ENCODE measurements at regions not wholly inside any gene's neighbourhood (a gene's known extent, or its start where the extent isn't known, plus 50 kb on each side); places are given as distances from the start of the nearest gene placed in this dataset.

GRCh38 chr22:47276450-47276820 lies 514.0 kb downstream of the TBC1D22A start:
- no peak overlapping the region for H3K9ac ChIP-seq (ENCODE audit: low read length in 2 of 2)
- H3K27me3 ChIP-seq (ENCODE audit: control insufficient read depth in 1 of 2, insufficient read depth in 2 of 2, low read length in 2 of 2) = peaks cover 6 to 20% of the 10 kb centered on the region in 2 donors
- H3K4me1 ChIP-seq (ENCODE audit: control insufficient read depth, insufficient read depth, low read length) = no peaks in the 10 kb centered on the region
- H3K9me3 ChIP-seq (ENCODE audit: control insufficient read depth in 2 of 2, low read length in 2 of 2) = peaks cover 2 to 3% of the 10 kb centered on the region in 2 donors
- no peaks in the 10 kb centered on the region for H3K36me3 ChIP-seq (ENCODE audit: control insufficient read depth in 2 of 2, insufficient read depth in 2 of 2, low read length in 2 of 2)
- no peak overlapping the region for H3K4me3 ChIP-seq (ENCODE audit: low read length in 2 of 2)
- no peak overlapping the region for H3K27ac ChIP-seq (ENCODE audit: low read length)

- no peak overlapping the region for H3K27ac ChIP-seq (ENCODE audit: low read length)
- H3K36me3 ChIP-seq (ENCODE audit: control insufficient read depth in 2 of 2, insufficient read depth in 2 of 2, low read length in 2 of 2) = no peaks in the 10 kb centered on the region
- H3K27me3 ChIP-seq (ENCODE audit: control insufficient read depth in 1 of 2, insufficient read depth in 2 of 2, low read length in 2 of 2) = peaks cover 6 to 20% of the 10 kb centered on the region in 2 donors
- no peak overlapping the region for H3K9ac ChIP-seq (ENCODE audit: low read length in 2 of 2)
- H3K4me1 ChIP-seq (ENCODE audit: control insufficient read depth, insufficient read depth, low read length) = no peaks in the 10 kb centered on the region
- H3K4me3 ChIP-seq (ENCODE audit: low read length in 2 of 2) = no peak overlapping the region
- peaks cover 3 to 5% of the 10 kb centered on the region in 2 donors for H3K9me3 ChIP-seq (ENCODE audit: control insufficient read depth in 2 of 2, low read length in 2 of 2)
Measured at GRCh38 chr22:47275605-47276449, 513.4 kb downstream of the TBC1D22A start.

- Histone ChIP-seq H3K4me3 (ENCODE audit: low read length in 2 of 2) (no peak overlapping the region), H3K9ac (ENCODE audit: low read length in 2 of 2) (no peak overlapping the region), H3K4me1 (ENCODE audit: control insufficient read depth, insufficient read depth, low read length) (no peaks in the 10 kb centered on the region), H3K27me3 (ENCODE audit: control insufficient read depth in 1 of 2, insufficient read depth in 2 of 2, low read length in 2 of 2) (peaks cover 6 to 20% of the 10 kb centered on the region in 2 donors), H3K36me3 (ENCODE audit: control insufficient read depth in 2 of 2, insufficient read depth in 2 of 2, low read length in 2 of 2) (no peaks in the 10 kb centered on the region), H3K9me3 (ENCODE audit: control insufficient read depth in 2 of 2, low read length in 2 of 2) (peaks cover 3 to 13% of the 10 kb centered on the region in 2 donors), H3K27ac (ENCODE audit: low read length) (no peak overlapping the region)
Measured at GRCh38 chr22:47274196-47274595, 511.7 kb downstream of the TBC1D22A start.

- Histone ChIP-seq H3K4me1 (ENCODE audit: control insufficient read depth, insufficient read depth, low read length) (no peaks in the 10 kb centered on the region), H3K27me3 (ENCODE audit: control insufficient read depth in 1 of 2, insufficient read depth in 2 of 2, low read length in 2 of 2) (peaks cover 0 to 3% of the 10 kb centered on the region in 2 donors), H3K36me3 (ENCODE audit: control insufficient read depth in 2 of 2, insufficient read depth in 2 of 2, low read length in 2 of 2) (no peaks in the 10 kb centered on the region), H3K27ac (ENCODE audit: low read length) (no peak overlapping the region), H3K9ac (ENCODE audit: low read length in 2 of 2) (no peak overlapping the region), H3K9me3 (ENCODE audit: control insufficient read depth in 2 of 2, low read length in 2 of 2) (peaks cover 3 to 20% of the 10 kb centered on the region in 2 donors), H3K4me3 (ENCODE audit: low read length in 2 of 2) (no peak overlapping the region)
Measured at GRCh38 chr22:47270463-47271135, 508.1 kb downstream of the TBC1D22A start.

GRCh38 chr22:47269516-47270088 lies 507.2 kb downstream of the TBC1D22A start:
- Histone ChIP-seq H3K27me3 (ENCODE audit: control insufficient read depth in 1 of 2, insufficient read depth in 2 of 2, low read length in 2 of 2) (peaks cover 0 to 2% of the 10 kb centered on the region in 2 donors), H3K27ac (ENCODE audit: low read length) (no peak overlapping the region), H3K36me3 (ENCODE audit: control insufficient read depth in 2 of 2, insufficient read depth in 2 of 2, low read length in 2 of 2) (no peaks in the 10 kb centered on the region), H3K9ac (ENCODE audit: low read length in 2 of 2) (no peak overlapping the region), H3K4me1 (ENCODE audit: control insufficient read depth, insufficient read depth, low read length) (no peaks in the 10 kb centered on the region), H3K4me3 (ENCODE audit: low read length in 2 of 2) (no peak overlapping the region), H3K9me3 (ENCODE audit: control insufficient read depth in 2 of 2, low read length in 2 of 2) (peaks cover 3 to 20% of the 10 kb centered on the region in 2 donors)

- Histone ChIP-seq H3K27ac (ENCODE audit: low read length) (no peak overlapping the region), H3K9ac (ENCODE audit: low read length in 2 of 2) (no peak overlapping the region), H3K27me3 (ENCODE audit: control insufficient read depth in 1 of 2, insufficient read depth in 2 of 2, low read length in 2 of 2) (no peaks in the 10 kb centered on the region), H3K4me3 (ENCODE audit: low read length in 2 of 2) (no peak overlapping the region), H3K4me1 (ENCODE audit: control insufficient read depth, insufficient read depth, low read length) (no peaks in the 10 kb centered on the region), H3K9me3 (ENCODE audit: control insufficient read depth in 2 of 2, low read length in 2 of 2) (peaks cover 3 to 20% of the 10 kb centered on the region in 2 donors), H3K36me3 (ENCODE audit: control insufficient read depth in 2 of 2, insufficient read depth in 2 of 2, low read length in 2 of 2) (no peaks in the 10 kb centered on the region)
Measured at GRCh38 chr22:47267513-47268282, 505.2 kb downstream of the TBC1D22A start.

- Histone ChIP-seq H3K36me3 (ENCODE audit: control insufficient read depth in 2 of 2, insufficient read depth in 2 of 2, low read length in 2 of 2) (no peaks in the 10 kb centered on the region), H3K9ac (ENCODE audit: low read length in 2 of 2) (no peak overlapping the region), H3K4me1 (ENCODE audit: control insufficient read depth, insufficient read depth, low read length) (no peaks in the 10 kb centered on the region), H3K27ac (ENCODE audit: low read length) (no peak overlapping the region), H3K27me3 (ENCODE audit: control insufficient read depth in 1 of 2, insufficient read depth in 2 of 2, low read length in 2 of 2) (no peaks in the 10 kb centered on the region), H3K4me3 (ENCODE audit: low read length in 2 of 2) (no peak overlapping the region), H3K9me3 (ENCODE audit: control insufficient read depth in 2 of 2, low read length in 2 of 2) (peaks cover 2 to 16% of the 10 kb centered on the region in 2 donors)
Measured at GRCh38 chr22:47266329-47266728, 503.9 kb downstream of the TBC1D22A start.

- H3K36me3 ChIP-seq (ENCODE audit: control insufficient read depth in 2 of 2, insufficient read depth in 2 of 2, low read length in 2 of 2) = no peaks in the 10 kb centered on the region
- no peaks in the 10 kb centered on the region for H3K27me3 ChIP-seq (ENCODE audit: control insufficient read depth in 1 of 2, insufficient read depth in 2 of 2, low read length in 2 of 2)
- H3K9ac ChIP-seq (ENCODE audit: low read length in 2 of 2) = no peak overlapping the region
- H3K4me3 ChIP-seq (ENCODE audit: low read length in 2 of 2) = no peak overlapping the region
- no peaks in the 10 kb centered on the region for H3K4me1 ChIP-seq (ENCODE audit: control insufficient read depth, insufficient read depth, low read length)
- H3K9me3 ChIP-seq (ENCODE audit: control insufficient read depth in 2 of 2, low read length in 2 of 2) = peaks cover 3 to 4% of the 10 kb centered on the region in 2 donors
- H3K27ac ChIP-seq (ENCODE audit: low read length) = no peak overlapping the region
Measured at GRCh38 chr22:47260551-47260950, 498.1 kb downstream of the TBC1D22A start.

GRCh38 chr22:47259990-47260389 lies 497.5 kb downstream of the TBC1D22A start:
- Histone ChIP-seq H3K36me3 (ENCODE audit: control insufficient read depth in 2 of 2, insufficient read depth in 2 of 2, low read length in 2 of 2) (no peaks in the 10 kb centered on the region), H3K27ac (ENCODE audit: low read length) (no peak overlapping the region), H3K9ac (ENCODE audit: low read length in 2 of 2) (no peak overlapping the region), H3K4me1 (ENCODE audit: control insufficient read depth, insufficient read depth, low read length) (no peaks in the 10 kb centered on the region), H3K27me3 (ENCODE audit: control insufficient read depth in 1 of 2, insufficient read depth in 2 of 2, low read length in 2 of 2) (no peaks in the 10 kb centered on the region), H3K9me3 (ENCODE audit: control insufficient read depth in 2 of 2, low read length in 2 of 2) (peaks cover 3 to 4% of the 10 kb centered on the region in 2 donors), H3K4me3 (ENCODE audit: low read length in 2 of 2) (no peak overlapping the region)

- Histone ChIP-seq H3K27me3 (ENCODE audit: control insufficient read depth in 1 of 2, insufficient read depth in 2 of 2, low read length in 2 of 2) (no peaks in the 10 kb centered on the region), H3K36me3 (ENCODE audit: control insufficient read depth in 2 of 2, insufficient read depth in 2 of 2, low read length in 2 of 2) (no peaks in the 10 kb centered on the region), H3K9ac (ENCODE audit: low read length in 2 of 2) (no peak overlapping the region), H3K4me1 (ENCODE audit: control insufficient read depth, insufficient read depth, low read length) (no peaks in the 10 kb centered on the region), H3K27ac (ENCODE audit: low read length) (no peak overlapping the region), H3K9me3 (ENCODE audit: control insufficient read depth in 2 of 2, low read length in 2 of 2) (peaks cover 3 to 4% of the 10 kb centered on the region in 2 donors), H3K4me3 (ENCODE audit: low read length in 2 of 2) (no peak overlapping the region)
Measured at GRCh38 chr22:47259049-47259448, 496.6 kb downstream of the TBC1D22A start.

Measured in stomach smooth muscle (tissue), 2 donors.